ENCODE measurements at regions not wholly inside any gene's neighbourhood (a gene's known extent, or its start where the extent isn't known, plus 50 kb on each side); places are given as distances from the start of the nearest gene placed in this dataset.

- no peak for DNase-seq
- no peaks in the 10 kb centered on the region for H3K36me3 ChIP-seq (ENCODE audit: control insufficient read depth, insufficient read depth, low read length)
- H3K4me3 ChIP-seq (ENCODE audit: low read length), result no peak overlapping the region
- 100% methylated on average over 1 of the region's 5 CpGs for WGBS (ENCODE audit: insufficient coverage, low lambda C conversion rate)
- peaks cover 4% of the 10 kb centered on the region for H3K4me1 ChIP-seq (ENCODE audit: control insufficient read depth, insufficient read depth, low read length)
- H3K27ac ChIP-seq (ENCODE audit: low read length), result no peak overlapping the region
- H3K27me3 ChIP-seq (ENCODE audit: control insufficient read depth, insufficient read depth, low read length), result no peaks in the 10 kb centered on the region
- no peaks in the 10 kb centered on the region for H3K9me3 ChIP-seq (ENCODE audit: control insufficient read depth, low read depth, low read length)
Observed at GRCh38 chr2:64853306-64853705, 135.9 kb upstream of the SLC1A4 start.

DNA sequence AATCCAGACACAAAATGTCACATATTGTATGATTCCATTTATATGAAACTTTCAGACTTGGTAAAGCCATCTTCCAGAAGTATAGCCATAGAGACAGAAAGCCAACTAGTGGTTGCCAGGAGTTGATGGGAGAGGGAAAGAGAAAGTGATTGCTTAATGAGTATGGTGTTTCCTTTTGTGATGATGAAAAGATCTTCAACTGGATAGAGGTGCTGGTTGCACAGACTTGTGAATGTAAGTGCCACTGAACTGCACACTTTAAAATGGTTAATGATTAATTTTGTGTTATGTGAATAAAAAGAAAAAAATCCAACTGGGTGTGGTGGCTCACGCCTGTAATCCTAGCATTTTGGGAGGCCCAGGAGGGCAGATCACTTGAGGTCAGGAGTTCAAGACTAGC is 135.3 kb upstream of the SLC1A4 start:
- Histone ChIP-seq H3K36me3 (ENCODE audit: control insufficient read depth, insufficient read depth, low read length) (no peaks in the 10 kb centered on the region), H3K4me3 (ENCODE audit: low read length) (no peak overlapping the region), H3K27me3 (ENCODE audit: control insufficient read depth, insufficient read depth, low read length) (no peaks in the 10 kb centered on the region), H3K27ac (ENCODE audit: low read length) (no peak overlapping the region), H3K9me3 (ENCODE audit: control insufficient read depth, low read depth, low read length) (no peaks in the 10 kb centered on the region), H3K4me1 (ENCODE audit: control insufficient read depth, insufficient read depth, low read length) (peaks cover 10% of the 10 kb centered on the region)
- peak in 1 of 2 donors; percentile 49 for DNase-seq
- WGBS (ENCODE audit: insufficient coverage, low lambda C conversion rate), result no CpG with 5 or more reads among the region's 1 CpG

GRCh38 chr2:64854773-64855237 is 134.4 kb upstream of the SLC1A4 start:
- Histone ChIP-seq H3K4me1 (ENCODE audit: control insufficient read depth, insufficient read depth, low read length) (peaks cover 15% of the 10 kb centered on the region), H3K9me3 (ENCODE audit: control insufficient read depth, low read depth, low read length) (no peaks in the 10 kb centered on the region), H3K27me3 (ENCODE audit: control insufficient read depth, insufficient read depth, low read length) (no peaks in the 10 kb centered on the region), H3K27ac (ENCODE audit: low read length) (no peak overlapping the region), H3K4me3 (ENCODE audit: low read length) (no peak overlapping the region), H3K36me3 (ENCODE audit: control insufficient read depth, insufficient read depth, low read length) (no peaks in the 10 kb centered on the region)
- peak in 1 of 2 donors; percentile 69 for DNase-seq
- WGBS (ENCODE audit: insufficient coverage, low lambda C conversion rate), result no CpG with 5 or more reads among the region's 1 CpG

GRCh38 chr2:64857581-64858471 is 131.4 kb upstream of the SLC1A4 start:
- no CpG with 5 or more reads among the region's 18 CpGs for WGBS (ENCODE audit: insufficient coverage, low lambda C conversion rate)
- H3K9me3 ChIP-seq (ENCODE audit: control insufficient read depth, low read depth, low read length), result no peaks in the 10 kb centered on the region

DNA sequence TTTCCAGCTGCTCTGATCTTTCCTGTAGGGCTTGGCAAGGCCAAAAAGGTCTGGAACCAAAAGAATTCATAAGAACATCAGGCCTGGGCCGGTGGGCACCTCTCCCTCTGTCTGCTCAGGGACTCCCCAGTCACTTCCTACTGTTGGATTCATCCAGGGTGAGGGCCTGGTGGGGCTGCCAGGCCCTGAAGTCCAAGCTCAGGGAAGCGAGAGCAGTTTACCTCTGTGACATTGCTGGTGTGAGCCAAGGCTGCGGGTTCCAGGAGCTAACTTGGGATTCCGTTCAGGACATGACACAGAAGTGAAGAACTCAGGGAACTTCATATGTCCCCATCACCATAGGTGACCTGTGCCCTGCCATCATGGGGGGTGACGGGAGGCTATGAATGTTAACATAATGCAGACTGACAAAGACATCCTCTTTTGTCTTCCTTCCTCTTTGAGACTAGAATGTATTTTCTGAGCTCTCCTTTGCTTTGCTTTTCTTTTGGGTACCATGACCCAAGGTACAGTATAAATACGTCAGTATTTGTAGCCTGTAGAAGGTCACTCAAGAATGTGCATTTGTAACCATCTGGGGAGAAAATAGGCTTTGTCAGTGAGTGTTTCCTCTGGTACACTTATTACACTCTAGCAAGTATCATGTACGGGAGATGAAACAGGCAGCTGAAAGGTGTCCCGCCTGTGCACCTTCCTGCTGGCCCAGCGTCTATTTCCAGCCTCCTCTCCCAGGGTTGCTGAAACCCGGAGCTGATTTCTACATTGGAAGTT is 130.5 kb upstream of the SLC1A4 start:
- Histone ChIP-seq H3K27me3 (ENCODE audit: control insufficient read depth, insufficient read depth, low read length) (no peaks in the 10 kb centered on the region), H3K27ac (ENCODE audit: low read length) (peak overlapping the region; percentile 18), H3K4me1 (ENCODE audit: control insufficient read depth, insufficient read depth, low read length) (peaks cover 17% of the 10 kb centered on the region), H3K4me3 (ENCODE audit: low read length) (peak overlapping the region; percentile 34), H3K36me3 (ENCODE audit: control insufficient read depth, insufficient read depth, low read length) (no peaks in the 10 kb centered on the region), H3K9me3 (ENCODE audit: control insufficient read depth, low read depth, low read length) (no peaks in the 10 kb centered on the region)
- WGBS (ENCODE audit: insufficient coverage, low lambda C conversion rate), result no CpG with 5 or more reads among the region's 10 CpGs
- DNase-seq, result no peak

More at GRCh38 chr2:64857581-64858471, 131.4 kb upstream of the SLC1A4 start:
- no peak for DNase-seq
- no peak overlapping the region for H3K4me3 ChIP-seq (ENCODE audit: low read length)
- no peaks in the 10 kb centered on the region for H3K36me3 ChIP-seq (ENCODE audit: control insufficient read depth, insufficient read depth, low read length)
- H3K27me3 ChIP-seq (ENCODE audit: control insufficient read depth, insufficient read depth, low read length), result no peaks in the 10 kb centered on the region
- peaks cover 17% of the 10 kb centered on the region for H3K4me1 ChIP-seq (ENCODE audit: control insufficient read depth, insufficient read depth, low read length)
- no peak overlapping the region for H3K27ac ChIP-seq (ENCODE audit: low read length)

GRCh38 chr2:64859312-64860212 is 129.6 kb upstream of the SLC1A4 start:
- 10% methylated on average over 2 of the region's 62 CpGs for WGBS (ENCODE audit: insufficient coverage, low lambda C conversion rate)
- no peaks in the 10 kb centered on the region for H3K36me3 ChIP-seq (ENCODE audit: control insufficient read depth, insufficient read depth, low read length)
- no peaks in the 10 kb centered on the region for H3K9me3 ChIP-seq (ENCODE audit: control insufficient read depth, low read depth, low read length)
- peak overlapping the region; percentile 34 for H3K4me3 ChIP-seq (ENCODE audit: low read length)
- H3K27me3 ChIP-seq (ENCODE audit: control insufficient read depth, insufficient read depth, low read length), result no peaks in the 10 kb centered on the region
- DNase-seq, result peak; percentile 85 to 89
- peak overlapping the region; percentile 34 for H3K27ac ChIP-seq (ENCODE audit: low read length)
- peaks cover 17% of the 10 kb centered on the region for H3K4me1 ChIP-seq (ENCODE audit: control insufficient read depth, insufficient read depth, low read length)

DNA sequence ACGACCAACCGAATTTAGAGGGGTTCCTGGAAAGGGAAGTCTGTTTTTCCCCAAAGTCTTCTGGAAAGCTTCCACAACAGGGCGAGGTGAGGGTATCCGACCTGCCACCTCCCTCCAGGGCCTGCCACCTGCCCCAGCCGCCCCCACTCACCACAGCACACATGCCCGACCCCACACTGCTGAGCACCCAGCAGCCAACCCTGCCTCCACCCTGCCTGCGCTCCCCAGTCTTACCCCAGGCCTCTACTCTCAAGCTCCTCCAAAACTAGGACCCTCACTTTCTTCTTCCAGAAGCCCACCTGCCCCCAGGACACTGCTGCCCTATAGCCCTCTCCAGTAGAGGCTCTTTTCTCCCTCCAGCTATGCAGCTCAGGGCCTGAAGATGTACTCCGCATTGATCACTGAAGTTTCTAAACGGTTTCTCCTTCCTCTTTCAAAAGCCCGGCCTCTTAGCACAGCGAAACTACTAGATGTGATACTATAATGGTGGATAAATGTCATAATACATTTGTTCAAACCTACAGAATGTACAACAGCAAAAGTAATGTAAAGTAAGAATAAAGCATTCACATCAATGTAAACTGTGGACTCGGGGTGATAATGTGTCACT is 128.8 kb upstream of the SLC1A4 start:
- no peaks in the 10 kb centered on the region for H3K9me3 ChIP-seq (ENCODE audit: control insufficient read depth, low read depth, low read length)
- no peaks in the 10 kb centered on the region for H3K36me3 ChIP-seq (ENCODE audit: control insufficient read depth, insufficient read depth, low read length)
- no peak for DNase-seq
- H3K27me3 ChIP-seq (ENCODE audit: control insufficient read depth, insufficient read depth, low read length), result no peaks in the 10 kb centered on the region
- peak overlapping the region; percentile 19 for H3K4me3 ChIP-seq (ENCODE audit: low read length)
- peak overlapping the region; percentile 34 for H3K27ac ChIP-seq (ENCODE audit: low read length)
- 100% methylated on average over 1 of the region's 12 CpGs for WGBS (ENCODE audit: insufficient coverage, low lambda C conversion rate)
- peaks cover 19% of the 10 kb centered on the region for H3K4me1 ChIP-seq (ENCODE audit: control insufficient read depth, insufficient read depth, low read length)

GRCh38 chr2:64860936-64861335 is 128.3 kb upstream of the SLC1A4 start:
- no peak overlapping the region for H3K4me3 ChIP-seq (ENCODE audit: low read length)
- DNase-seq, result no peak
- no peak overlapping the region for H3K27ac ChIP-seq (ENCODE audit: low read length)
- 83% methylated on average over 1 of the region's 1 CpG for WGBS (ENCODE audit: insufficient coverage, low lambda C conversion rate)
- H3K4me1 ChIP-seq (ENCODE audit: control insufficient read depth, insufficient read depth, low read length), result peaks cover 20% of the 10 kb centered on the region
- H3K36me3 ChIP-seq (ENCODE audit: control insufficient read depth, insufficient read depth, low read length), result no peaks in the 10 kb centered on the region
- no peaks in the 10 kb centered on the region for H3K9me3 ChIP-seq (ENCODE audit: control insufficient read depth, low read depth, low read length)
- no peaks in the 10 kb centered on the region for H3K27me3 ChIP-seq (ENCODE audit: control insufficient read depth, insufficient read depth, low read length)

GRCh38 chr2:64861452-64862397 is 127.5 kb upstream of the SLC1A4 start:
- Histone ChIP-seq H3K4me1 (ENCODE audit: control insufficient read depth, insufficient read depth, low read length) (peaks cover 21% of the 10 kb centered on the region), H3K27ac (ENCODE audit: low read length) (no peak overlapping the region), H3K27me3 (ENCODE audit: control insufficient read depth, insufficient read depth, low read length) (peaks cover 5% of the 10 kb centered on the region), H3K9me3 (ENCODE audit: control insufficient read depth, low read depth, low read length) (no peaks in the 10 kb centered on the region), H3K4me3 (ENCODE audit: low read length) (no peak overlapping the region), H3K36me3 (ENCODE audit: control insufficient read depth, insufficient read depth, low read length) (no peaks in the 10 kb centered on the region)
- no peak for DNase-seq
- 100% methylated on average over 1 of the region's 7 CpGs for WGBS (ENCODE audit: insufficient coverage, low lambda C conversion rate)
